Dedifferentiated amniotic fluid mesenchymal stem cell (primary cell): ENCODE measurements at regions not wholly inside any gene's neighbourhood (a gene's known extent, or its start where the extent isn't known, plus 50 kb on each side); places are given as distances from the start of the nearest gene placed in this dataset.
"Not testable (repeated sequence)": the region's sequence is repeated elsewhere in the genome, so short reads cannot be mapped to it uniquely, and the experiment has no call there.

ENCODE experiments used
- DNase-seq: peaks from one replicate; pipeline ENCODE4 v3.0.0-alpha.2; 2016; ENCODE audit errors: extremely low spot score

DNA sequence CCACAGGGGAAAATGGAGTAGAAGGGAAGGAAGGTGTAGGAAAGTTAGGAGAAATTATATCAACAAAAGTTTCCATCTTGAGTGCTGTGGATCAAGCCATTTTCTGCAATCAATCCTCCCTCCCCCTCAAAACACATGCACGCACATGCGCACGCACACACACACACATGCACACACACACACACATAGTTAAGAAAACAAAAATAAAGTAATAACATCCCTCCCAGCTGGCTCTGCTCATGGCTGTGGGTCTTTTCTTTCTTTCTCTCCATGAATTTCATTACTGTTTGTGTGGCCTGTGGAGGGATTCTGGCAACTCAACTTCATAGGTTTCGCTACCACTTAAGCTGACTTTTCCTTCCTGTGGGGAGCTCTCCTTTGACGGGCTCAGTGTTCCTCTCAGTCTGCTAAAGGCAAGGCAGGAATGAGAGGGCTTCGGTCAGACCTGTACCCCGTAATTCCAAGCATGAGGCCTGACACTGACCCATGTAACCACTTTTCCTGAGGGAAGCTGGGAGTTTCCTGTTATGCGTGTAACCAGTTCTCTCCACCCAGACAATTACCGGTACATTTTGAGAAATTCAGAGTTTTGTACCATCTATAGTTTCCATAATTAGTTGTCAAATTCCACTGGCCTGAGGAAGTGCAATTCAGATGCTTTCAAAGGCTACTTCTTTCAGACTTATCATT is 79.8 kb downstream of the ZNF92 start:
- DNase-seq, result no peak

GRCh38 chr7:65454469-65454868 is 80.8 kb downstream of the ZNF92 start:
- no peak for DNase-seq

GRCh38 chr7:65455050-65455449 is 81.4 kb downstream of the ZNF92 start:
- DNase-seq, result not testable (repeated sequence)

GRCh38 chr7:65457705-65458104 is 84.0 kb downstream of the ZNF92 start:
- no peak for DNase-seq

- DNase-seq, result no peak
Observed at GRCh38 chr7:65459438-65459837, 85.8 kb downstream of the ZNF92 start.

DNA sequence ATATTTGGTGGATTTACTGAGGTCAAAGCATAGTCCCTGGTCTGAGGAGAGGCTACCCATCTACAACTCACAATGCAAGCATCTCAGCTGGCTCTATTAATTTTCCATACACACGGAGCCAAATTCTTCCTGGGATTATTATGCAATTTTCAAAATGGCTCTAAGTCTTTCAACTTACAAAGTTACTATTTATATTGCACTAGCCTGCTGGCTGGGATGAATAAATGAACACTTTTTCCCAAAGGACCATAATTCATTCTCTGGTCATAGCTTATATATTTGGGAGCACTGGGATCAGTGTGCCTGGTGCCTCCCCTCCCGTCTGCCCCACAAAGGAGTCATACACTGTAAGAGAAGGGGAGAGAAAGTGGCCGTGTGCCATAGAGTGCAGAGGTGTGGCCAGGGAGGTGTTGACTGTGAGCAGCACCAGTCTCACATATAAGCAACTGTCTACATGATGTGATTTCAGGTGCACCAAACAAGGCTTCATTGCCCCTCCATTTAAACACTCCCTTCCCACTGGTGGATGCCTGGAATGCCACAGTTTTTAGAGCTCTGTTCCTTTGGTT is 88.6 kb downstream of the ZNF92 start:
- no peak for DNase-seq

GRCh38 chr7:65463184-65463583 is 89.5 kb downstream of the ZNF92 start:
- DNase-seq, result no peak

DNA sequence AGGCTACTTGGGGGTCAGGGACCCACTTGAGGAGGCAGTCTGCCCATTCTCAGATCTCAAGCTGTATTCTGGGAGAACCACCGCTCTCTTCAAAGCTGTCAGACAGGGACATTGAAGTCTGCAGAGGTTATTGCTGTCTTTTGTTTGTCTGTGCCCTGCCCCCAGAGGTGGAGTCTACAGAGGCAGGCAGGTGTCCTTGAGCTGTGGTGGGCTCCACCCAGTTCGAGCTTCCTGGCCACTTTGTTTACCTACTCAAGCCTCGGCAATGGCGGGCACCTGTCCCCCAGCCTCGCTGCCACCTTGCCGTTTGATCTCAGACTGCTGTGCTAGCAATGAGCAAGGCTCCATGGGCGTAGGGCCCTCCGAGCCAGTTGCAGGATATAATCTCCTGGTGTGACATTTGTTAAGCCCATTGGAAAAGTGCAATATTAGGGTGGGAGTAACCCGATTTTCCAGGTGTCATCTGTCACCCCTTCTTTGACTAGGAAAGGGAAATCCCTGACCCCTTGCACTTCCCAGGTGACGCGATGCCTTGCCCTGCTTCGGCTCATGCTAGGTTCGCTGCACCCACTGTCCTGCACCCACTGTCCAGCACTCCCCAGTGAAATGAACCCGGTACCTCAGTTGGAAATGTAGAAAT is 96.4 kb downstream of the ZNF92 start:
- not testable (repeated sequence) for DNase-seq

DNA sequence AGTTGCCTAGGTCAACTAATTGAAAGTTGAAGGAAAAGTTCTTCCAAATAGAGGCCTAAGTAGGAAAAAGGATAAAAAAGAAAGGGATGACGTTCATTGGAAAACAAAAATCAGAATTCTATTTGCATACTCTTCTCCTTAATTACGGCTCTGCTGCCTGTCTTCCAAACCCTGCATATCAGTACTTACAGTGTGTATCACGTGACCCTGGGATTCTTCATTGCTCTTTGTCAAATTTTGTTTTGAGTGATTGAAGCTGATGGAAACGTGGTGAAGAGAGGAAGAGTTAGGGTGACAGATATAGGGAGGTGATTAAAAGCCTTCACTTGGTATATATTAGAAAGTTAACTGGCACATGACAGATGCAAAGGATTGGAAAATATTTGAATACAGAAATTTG is 97.9 kb downstream of the ZNF92 start:
- DNase-seq, result no peak

- no peak for DNase-seq
Observed at GRCh38 chr7:65475040-65475726, 101.5 kb downstream of the ZNF92 start.

DNA sequence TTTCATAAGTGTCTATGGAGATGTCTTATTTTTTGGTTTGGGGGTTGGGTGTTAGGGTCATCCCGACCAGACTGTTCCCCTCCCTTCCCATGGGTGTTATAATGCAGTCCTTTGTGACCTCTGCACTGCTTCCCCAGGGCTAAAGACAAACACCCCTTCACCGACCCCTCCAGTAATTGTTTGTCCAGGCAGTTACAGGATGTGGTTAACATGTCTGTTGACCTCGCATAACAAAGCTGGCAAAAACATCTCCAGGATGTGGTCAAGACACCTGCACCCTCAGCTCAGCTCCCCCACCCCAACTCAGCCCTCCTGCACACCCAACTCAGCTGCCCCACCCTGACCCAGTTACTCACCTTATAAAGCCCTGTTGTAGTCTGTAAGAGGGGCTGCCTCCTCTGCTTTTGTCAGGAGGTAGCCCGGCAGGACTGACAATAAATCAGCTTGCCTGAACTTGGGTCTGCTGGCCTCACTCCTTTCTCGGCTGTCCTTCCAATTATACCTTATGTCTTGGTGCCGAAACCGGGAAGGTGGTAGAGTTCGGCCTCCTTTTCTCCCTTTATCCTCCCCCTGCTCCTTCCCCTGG is 102.2 kb downstream of the ZNF92 start:
- no peak for DNase-seq

DNA sequence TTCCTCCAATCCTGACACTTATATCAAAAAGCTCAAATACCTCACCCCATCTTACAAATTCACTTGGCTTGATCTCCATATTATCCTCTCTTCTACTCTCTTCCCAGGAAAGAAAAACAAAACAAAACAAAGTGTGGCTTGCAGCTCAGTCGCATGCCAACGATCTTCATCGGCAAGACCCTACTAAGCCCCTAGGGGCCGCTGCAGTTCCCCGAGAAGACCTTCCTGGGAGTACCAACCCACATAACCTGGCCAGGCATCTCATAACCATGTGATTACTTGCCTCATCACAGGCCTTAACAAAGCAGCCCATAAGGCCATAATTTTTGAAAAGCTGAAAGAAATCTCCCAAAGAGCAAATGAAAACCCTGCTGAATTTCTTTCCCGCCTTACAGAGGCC is 103.7 kb downstream of the ZNF92 start:
- no peak for DNase-seq

DNA sequence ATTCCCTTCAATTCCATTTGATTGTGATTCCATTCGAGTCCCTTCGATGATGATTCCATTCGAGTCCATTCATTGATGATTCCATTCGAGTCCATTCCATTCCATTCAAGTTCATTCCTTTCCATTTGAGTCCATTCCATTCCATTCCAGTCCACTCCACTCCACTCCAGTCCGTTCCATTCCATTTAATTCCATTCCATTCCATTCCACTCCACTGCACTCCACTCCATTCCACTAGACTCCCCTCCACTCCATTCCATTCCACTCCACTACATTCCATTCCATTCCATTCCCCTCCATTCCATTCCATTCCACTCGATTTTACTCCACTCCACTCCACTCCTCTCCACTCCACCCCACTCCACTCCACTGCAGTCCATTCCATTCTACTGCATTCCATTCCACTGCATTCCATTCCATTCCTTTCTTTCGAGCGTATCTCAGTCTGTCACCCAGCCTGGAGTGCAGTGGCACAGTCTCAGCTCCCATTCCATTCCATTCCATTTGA is 115.7 kb downstream of the ZNF92 start:
- no peak for DNase-seq

- DNase-seq, result not testable (repeated sequence)
Observed at GRCh38 chr7:65496697-65497096, 123.0 kb downstream of the ZNF92 start.

DNA sequence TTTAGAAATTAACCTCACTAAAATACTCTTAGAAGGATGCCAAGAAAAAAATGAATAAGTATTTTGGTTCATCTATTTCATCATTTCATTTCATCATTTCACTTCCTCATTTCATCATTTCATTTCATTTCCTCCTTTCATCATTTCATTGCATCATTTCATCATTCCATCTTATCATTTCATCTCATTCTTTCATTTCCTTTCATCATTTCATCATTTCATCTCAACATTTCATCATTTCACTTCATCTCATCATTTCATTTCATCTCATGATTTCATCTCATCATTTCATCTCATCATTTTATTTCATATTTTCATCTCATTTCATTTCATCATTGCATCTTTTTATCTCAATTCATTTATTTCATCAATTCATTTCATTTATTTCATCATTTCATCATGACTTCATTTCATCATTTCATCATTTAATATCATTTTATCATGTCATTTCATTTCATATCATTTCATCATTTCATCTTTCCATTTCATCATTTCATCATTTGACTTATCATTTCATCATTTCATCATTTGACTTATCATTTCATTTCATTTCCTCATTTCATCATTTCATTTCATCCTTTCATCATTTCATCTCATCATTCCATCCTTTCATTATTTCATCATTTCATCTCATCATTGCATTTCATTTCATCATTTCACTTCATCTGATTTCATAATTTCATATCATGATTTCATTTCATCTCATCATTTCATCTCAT is 129.9 kb downstream of the ZNF92 start:
- DNase-seq, result no peak

- not testable (repeated sequence) for DNase-seq
Observed at GRCh38 chr7:65504504-65505319, 131.1 kb downstream of the ZNF92 start.

GRCh38 chr7:65505320-65505633 is 131.6 kb downstream of the ZNF92 start:
- DNase-seq, result not testable (repeated sequence)

- not testable (repeated sequence) for DNase-seq
Observed at GRCh38 chr7:65508581-65509367, 135.1 kb downstream of the ZNF92 start.

DNA sequence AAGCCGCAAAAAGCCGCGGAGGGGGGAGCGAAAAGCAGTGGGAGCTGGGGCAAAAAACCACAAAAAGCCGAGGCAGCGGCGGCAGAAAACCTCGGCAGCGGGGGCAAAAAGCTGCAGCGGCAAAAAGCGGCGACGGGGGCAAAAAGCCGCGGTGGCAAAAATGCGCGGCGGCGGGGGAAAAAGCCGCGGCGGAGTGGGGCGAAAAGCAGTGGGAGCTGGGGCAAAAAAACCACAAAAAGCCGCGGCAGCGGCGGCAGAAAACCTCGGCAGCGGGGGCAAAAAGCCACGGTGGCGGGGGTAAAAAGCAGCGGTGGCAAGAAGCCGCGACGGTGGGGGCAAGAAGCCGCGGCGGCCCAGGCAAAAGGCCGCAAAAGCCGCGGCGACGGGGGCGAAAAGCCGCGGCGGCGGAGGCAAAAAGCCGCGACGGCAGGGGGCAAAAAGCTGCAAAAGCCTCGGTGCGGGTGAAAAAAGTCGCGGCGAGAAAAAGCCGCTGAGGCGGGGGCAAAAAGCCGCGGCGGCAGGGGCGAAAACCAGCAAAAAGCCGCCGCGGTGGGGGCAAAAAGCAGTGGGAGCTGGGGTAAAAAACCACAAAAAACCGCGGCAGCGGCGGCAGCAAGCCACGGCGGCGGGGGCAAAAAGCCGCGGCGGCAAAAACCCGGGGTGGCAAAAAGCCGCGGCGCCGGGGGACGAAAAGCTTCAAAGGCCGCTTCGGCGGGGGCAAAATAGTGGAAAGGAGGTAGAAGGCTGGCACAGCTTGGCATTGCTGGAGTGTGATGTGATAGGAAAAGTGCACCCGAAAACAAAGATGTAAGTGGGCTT is 135.9 kb downstream of the ZNF92 start:
- DNase-seq, result no peak
